Duodenal mucosa (tissue), 2 donors: ENCODE measurements at regions not wholly inside any gene's neighbourhood (a gene's known extent, or its start where the extent isn't known, plus 50 kb on each side); places are given as distances from the start of the nearest gene placed in this dataset.

Experiments
- H3K27ac ChIP-seq: one replicate; pipeline ENCODE4 v1.7.0; 2013; ENCODE audit warnings: low read depth, low read length
- H3K27me3 ChIP-seq, 2 donors: one replicate each; pipeline ENCODE4 v1.7.0; 2013; ENCODE audit warnings: low read length in 2 of 2, control low read depth in 1 of 2; ENCODE audit not compliant: insufficient read depth in 2 of 2, control insufficient read depth in 1 of 2
- H3K36me3 ChIP-seq, 2 donors: one replicate each; pipeline ENCODE4 v1.7.0; 2013; ENCODE audit warnings: low read length in 2 of 2, control low read depth in 1 of 2; ENCODE audit not compliant: insufficient read depth in 2 of 2, control insufficient read depth in 1 of 2
- H3K4me1 ChIP-seq, 2 donors: one replicate each; pipeline ENCODE4 v1.7.0; 2013; ENCODE audit warnings: low read length in 2 of 2, control low read depth in 1 of 2; ENCODE audit not compliant: insufficient read depth in 2 of 2, control insufficient read depth in 1 of 2
- H3K4me3 ChIP-seq, 2 donors: one replicate each; pipeline ENCODE4 v1.7.0; 2013; ENCODE audit warnings: low read length in 2 of 2, low read depth in 1 of 2
- H3K9ac ChIP-seq, 2 donors: one replicate each; pipeline ENCODE4 v1.7.0; 2013; ENCODE audit warnings: low read length in 2 of 2, low read depth in 1 of 2
- H3K9me3 ChIP-seq, 2 donors: one replicate each; pipeline ENCODE4 v1.7.0; 2013; ENCODE audit warnings: low read length in 2 of 2, control low read depth in 1 of 2; ENCODE audit not compliant: control insufficient read depth in 1 of 2

DNA sequence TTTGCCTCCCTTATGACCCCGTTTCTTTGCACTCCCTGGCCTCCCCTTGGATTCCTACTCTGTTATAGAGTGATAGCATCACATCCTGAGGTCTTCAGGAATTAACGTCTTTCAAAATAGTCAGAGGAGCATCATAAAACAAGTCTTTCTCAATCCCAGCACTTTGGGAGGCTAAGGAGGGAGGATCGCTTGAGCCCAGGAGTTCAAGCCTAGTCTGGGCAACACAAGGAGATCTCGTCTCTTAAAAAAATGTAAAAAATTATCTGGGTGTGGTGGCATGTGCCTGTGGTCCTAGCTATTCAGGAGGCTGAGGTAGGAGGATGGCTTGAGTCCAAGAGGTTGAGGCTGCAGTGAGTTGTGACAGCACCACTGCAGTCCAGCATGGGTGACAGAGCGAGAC lies 68.7 kb upstream of the AMPD3 start:
- Histone ChIP-seq H3K36me3 (no peaks in the 10 kb centered on the region), H3K9ac (no peak overlapping the region), H3K27ac (no peak overlapping the region), H3K27me3 (peaks cover 0 to 2% of the 10 kb centered on the region in 2 donors), H3K4me3 (no peak overlapping the region), H3K4me1 (no peaks in the 10 kb centered on the region), H3K9me3 (no peaks in the 10 kb centered on the region)

DNA sequence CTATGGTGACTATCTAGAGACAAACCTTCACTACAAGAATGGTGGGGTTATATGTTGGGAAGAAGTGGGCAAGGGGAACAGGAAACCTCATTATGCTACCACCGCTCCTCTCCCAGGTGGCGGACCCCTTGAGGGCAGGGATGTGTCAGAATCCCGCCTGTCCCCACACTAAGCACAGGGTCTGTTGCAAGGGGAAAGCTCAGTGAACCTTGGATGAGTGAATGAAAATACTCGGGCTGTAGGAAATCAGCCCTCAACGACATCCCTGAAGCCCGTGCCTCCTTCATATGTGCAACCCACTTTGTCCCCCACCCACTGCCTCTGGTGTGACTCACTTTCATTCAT lies 68.2 kb upstream of the AMPD3 start:
- H3K27me3 ChIP-seq: peaks cover 0 to 2% of the 10 kb centered on the region in 2 donors
- H3K36me3 ChIP-seq: no peaks in the 10 kb centered on the region
- H3K4me3 ChIP-seq: no peak overlapping the region
- no peak overlapping the region for H3K27ac ChIP-seq
- H3K9ac ChIP-seq: no peak overlapping the region
- H3K9me3 ChIP-seq: no peaks in the 10 kb centered on the region
- H3K4me1 ChIP-seq: no peaks in the 10 kb centered on the region

DNA sequence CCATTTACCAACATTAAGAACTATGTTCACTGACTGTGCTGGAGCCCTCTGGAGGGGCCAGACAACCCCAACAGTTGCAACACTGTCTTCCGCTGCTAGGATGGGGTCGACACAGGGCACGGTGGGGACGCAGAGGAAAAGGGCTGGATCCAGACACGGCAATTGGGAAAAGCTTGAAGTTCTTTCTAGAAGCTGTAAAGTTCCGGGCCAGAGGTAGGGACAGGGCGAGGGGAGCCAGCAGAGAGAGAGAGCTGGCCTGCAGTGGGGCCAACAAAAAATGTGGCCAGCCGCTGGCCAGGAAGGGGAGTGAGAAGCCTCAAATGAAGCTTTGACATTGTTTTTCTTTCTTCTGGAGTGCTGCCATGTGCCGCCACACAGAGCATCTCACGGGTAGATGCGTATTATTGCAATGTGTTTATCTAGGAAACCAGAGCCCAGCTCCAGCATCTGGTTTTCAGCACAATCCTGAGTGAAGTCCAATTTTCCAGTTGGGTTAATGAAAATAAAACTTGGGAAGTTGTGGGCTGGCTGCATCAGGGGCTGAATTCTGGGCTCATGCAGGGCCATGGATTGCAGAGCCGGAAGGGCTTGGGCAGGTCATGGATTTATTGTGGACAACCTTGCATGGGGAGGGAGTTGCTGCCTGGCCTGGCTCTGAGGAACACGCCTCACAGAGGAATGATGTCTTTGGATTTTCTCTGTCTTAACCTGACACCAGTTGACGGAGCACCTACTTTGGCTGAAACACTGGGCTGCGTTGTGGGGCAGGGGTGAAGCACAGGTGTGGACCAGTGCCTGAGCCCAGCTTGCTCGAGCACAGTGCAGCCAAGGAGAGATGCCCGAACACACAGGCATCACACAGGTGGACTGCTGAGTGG lies 67.6 kb upstream of the AMPD3 start:
- peaks cover 0 to 2% of the 10 kb centered on the region in 2 donors for H3K27me3 ChIP-seq

DNA sequence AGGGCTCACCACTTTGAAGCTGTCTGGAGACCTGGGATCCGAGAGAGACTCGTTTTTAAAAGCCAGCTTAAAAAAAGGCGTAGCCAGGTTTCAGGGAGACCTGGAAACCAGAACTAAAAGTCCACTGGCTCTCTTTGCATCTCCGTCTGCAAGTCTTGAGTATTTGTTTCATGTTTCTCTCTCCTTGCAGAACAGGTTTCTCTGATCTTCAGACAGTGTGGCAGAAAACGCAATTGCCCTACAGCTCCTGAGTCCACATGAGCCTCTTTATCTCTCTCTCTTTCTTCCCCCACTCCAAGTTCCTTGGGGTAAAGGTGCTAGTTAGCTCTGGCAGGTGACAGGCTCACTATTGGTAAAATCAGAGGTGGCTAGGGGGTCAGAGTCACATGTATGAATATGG lies 67.0 kb upstream of the AMPD3 start:
- H3K9ac ChIP-seq: no peak overlapping the region
- no peak overlapping the region for H3K4me3 ChIP-seq
- no peaks in the 10 kb centered on the region for H3K9me3 ChIP-seq
- no peaks in the 10 kb centered on the region for H3K36me3 ChIP-seq
- H3K27me3 ChIP-seq: peaks cover 0 to 2% of the 10 kb centered on the region in 2 donors
- no peak overlapping the region for H3K27ac ChIP-seq
- no peaks in the 10 kb centered on the region for H3K4me1 ChIP-seq

More for the DNA sequence above, 67.6 kb upstream of the AMPD3 start:
- no peaks in the 10 kb centered on the region for H3K4me1 ChIP-seq
- H3K36me3 ChIP-seq: no peaks in the 10 kb centered on the region
- H3K27ac ChIP-seq: no peak overlapping the region
- H3K9ac ChIP-seq: no peak overlapping the region
- H3K4me3 ChIP-seq: no peak overlapping the region
- H3K9me3 ChIP-seq: no peaks in the 10 kb centered on the region

DNA sequence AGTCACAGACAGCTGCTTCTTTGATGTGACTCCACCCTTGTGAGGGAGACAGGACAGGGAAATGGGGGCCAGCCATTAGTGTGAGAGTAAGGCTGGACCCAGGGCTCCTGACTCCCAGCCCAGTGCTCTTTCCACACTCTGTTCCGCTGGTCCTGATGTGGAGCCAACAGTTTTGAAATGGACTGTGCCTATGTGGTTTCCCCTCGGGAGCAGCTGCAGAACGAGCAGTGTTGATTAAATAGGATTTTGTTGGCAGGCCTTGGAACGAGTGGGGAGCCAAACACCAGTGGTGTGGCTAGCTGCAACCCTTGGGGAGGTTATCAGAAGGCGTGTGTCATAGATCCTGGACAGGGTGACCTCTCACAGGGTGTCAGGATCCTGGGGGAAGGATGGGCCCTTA lies 66.5 kb upstream of the AMPD3 start:
- no peak overlapping the region for H3K27ac ChIP-seq
- no peaks in the 10 kb centered on the region for H3K36me3 ChIP-seq
- peaks cover 0 to 2% of the 10 kb centered on the region in 2 donors for H3K27me3 ChIP-seq
- no peaks in the 10 kb centered on the region for H3K4me1 ChIP-seq
- H3K4me3 ChIP-seq: no peak overlapping the region
- H3K9ac ChIP-seq: no peak overlapping the region
- no peaks in the 10 kb centered on the region for H3K9me3 ChIP-seq

DNA sequence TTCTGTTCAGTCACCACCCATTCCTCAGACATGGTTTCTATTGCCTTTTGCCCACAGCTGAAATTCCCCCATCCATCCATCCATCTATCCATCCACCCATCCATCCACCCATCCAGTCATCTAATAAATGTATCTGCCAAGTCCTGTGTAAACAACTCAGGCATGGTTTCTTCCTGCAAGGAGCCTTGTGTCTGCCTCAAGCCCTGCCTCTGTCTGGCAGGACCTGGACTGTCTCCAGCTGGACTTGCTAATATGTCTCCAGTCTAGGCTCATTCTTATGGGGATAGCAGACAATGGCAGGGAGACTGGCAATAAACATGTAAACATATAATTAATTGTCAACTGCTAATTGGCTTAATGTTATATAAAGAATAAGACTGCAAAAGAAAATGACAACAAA lies 64.7 kb upstream of the AMPD3 start:
- H3K36me3 ChIP-seq: no peaks in the 10 kb centered on the region
- no peak overlapping the region for H3K27ac ChIP-seq
- H3K4me1 ChIP-seq: no peaks in the 10 kb centered on the region
- no peaks in the 10 kb centered on the region for H3K9me3 ChIP-seq
- no peak overlapping the region for H3K4me3 ChIP-seq
- no peak overlapping the region for H3K9ac ChIP-seq
- peaks cover 0 to 2% of the 10 kb centered on the region in 2 donors for H3K27me3 ChIP-seq

DNA sequence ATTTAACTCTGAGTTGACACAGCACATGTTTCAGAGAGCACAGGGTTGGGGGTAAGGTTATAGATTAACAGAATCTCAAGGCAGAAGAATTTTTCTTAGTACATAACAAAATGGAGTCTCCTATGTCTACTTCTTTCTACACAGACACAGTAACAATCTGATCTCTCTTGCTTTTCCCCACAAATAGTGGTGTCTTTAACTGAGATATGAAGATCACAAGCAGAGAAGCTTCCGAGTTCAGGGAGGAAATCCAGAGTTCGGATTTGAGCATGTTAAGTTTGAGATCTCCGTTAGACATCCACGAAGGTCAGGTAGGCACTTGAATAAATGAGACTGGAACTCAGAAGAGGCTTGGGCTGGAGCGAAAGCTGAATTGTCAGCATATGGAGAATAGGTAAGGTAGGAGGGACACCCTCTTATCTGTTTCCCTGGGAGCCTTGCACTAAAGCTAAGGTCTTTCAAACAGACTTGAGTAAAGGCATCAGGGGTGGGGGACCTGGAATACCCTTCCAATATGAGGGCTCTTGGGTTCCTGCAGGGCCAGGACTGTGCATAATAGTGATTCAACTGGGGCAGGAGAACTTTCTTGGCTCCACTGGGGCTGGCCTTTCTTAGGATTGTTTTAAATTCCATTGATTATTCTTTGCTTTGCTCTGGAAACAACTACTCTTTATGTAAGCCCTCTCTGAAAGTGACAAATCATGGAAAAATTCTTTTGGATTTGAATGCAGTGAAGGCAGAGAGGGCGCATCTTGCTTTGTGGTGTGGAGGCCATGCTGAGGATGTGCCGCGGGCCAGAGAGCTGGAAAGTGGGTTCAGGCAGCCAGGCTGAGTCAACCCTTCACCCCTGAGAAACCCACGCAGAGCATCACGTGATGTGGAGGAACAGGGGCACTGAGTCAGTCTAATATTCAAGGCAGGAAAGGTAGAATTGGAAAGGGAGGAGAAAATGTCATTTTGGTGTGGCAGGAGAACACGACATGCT lies 62.7 kb upstream of the AMPD3 start:
- Histone ChIP-seq H3K9me3 (no peaks in the 10 kb centered on the region), H3K9ac (no peak overlapping the region), H3K4me1 (no peaks in the 10 kb centered on the region), H3K4me3 (no peak overlapping the region), H3K36me3 (no peaks in the 10 kb centered on the region), H3K27me3 (no peaks in the 10 kb centered on the region), H3K27ac (no peak overlapping the region)

DNA sequence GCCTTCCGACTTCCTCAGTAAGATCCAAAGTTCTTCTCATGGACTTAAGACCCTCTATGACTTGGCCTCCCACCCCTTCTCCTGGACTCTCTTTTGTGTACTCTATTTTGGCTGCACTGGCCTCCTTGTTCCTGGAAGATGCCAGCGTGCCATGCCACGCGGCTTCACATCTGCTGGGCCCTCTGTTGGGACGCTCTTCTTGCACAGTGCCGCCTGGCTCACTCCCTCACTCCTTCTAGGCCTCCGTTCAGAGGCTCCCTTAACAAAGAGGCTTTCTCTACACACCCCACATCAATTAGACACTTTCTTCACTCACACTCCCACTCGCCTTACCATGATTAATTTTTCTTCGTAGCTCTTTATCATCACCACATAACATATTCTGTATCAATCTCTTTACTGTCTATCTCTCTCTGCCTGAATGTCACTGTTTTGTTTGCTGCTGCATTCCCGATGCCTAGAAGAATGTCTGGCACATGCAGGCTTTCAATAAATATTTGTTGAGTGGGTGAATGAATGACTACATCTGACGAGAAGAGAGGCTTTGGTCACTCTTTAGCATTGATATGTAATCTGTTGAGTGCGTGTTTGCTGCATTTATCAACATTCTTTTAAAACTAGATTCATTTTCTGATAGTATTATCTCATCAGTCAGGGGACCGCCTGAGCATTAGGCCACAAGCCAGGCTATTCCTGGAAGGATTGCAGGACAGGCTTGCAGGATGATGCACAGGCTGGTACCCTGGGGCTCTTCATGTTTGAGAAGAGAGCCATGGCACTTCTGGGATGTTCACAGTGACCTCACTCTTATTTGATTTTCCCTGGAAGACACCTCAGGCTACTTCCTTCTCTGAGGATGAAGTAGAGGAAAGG lies 60.6 kb upstream of the AMPD3 start:
- Histone ChIP-seq H3K9ac (no peak overlapping the region), H3K9me3 (no peaks in the 10 kb centered on the region), H3K27me3 (no peaks in the 10 kb centered on the region), H3K36me3 (no peaks in the 10 kb centered on the region), H3K4me3 (no peak overlapping the region), H3K27ac (no peak overlapping the region), H3K4me1 (no peaks in the 10 kb centered on the region)

DNA sequence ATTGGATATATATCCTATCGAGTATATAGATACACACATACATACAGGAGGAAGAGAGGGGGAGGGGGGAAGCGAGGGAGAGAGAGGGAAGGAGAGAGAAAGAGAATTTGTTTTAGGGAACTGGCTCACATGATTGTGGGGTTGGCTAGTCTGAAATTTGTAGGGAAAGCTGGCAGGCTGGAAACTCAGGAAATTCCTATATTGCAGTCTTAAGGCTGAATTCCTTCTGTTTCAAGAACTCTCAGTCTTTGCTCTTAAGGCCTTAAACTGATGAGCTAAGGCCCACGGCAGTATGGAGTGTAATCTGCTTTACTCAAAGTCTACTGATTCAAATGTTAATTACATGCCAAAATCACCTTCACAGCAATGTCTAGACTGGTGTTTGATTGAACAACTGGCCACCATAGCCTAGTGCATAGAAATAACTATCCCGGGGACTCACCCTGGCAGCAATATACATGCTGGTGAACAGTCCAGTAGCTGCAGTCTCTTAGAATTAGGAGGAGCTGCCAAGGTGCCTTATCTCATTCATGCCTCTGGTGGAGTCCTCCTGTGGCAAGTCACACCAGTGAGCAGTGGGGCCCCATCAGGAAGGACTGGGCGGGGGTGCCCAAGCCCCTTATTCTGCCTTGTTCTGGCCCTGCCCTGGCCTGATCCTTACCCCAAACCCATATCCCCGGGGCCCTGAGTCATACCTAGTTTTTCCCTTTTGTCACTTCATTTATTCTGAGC lies 59.7 kb upstream of the AMPD3 start:
- H3K9ac ChIP-seq: no peak overlapping the region
- no peak overlapping the region for H3K27ac ChIP-seq
- no peak overlapping the region for H3K4me3 ChIP-seq
- H3K4me1 ChIP-seq: no peaks in the 10 kb centered on the region
- no peaks in the 10 kb centered on the region for H3K27me3 ChIP-seq
- H3K9me3 ChIP-seq: no peaks in the 10 kb centered on the region
- H3K36me3 ChIP-seq: no peaks in the 10 kb centered on the region
